DND-41 (cell line): ENCODE measurements at regions not wholly inside any gene's neighbourhood (a gene's known extent, or its start where the extent isn't known, plus 50 kb on each side); places are given as distances from the start of the nearest gene placed in this dataset.
"Not testable (repeated sequence)": the region's sequence is repeated elsewhere in the genome, so short reads cannot be mapped to it uniquely, and the experiment has no call there.

Experiments
- ATAC-seq: fragments of 200-7000 bp; cut with Tn5 transposase; 3 replicates; pipeline ENCODE4 v1.9.1; 2021; ENCODE audit warnings: low read depth; ENCODE audit not compliant: insufficient read depth
- DNase-seq: peaks from one replicate; pipeline ENCODE4 v3.0.0-alpha.2; 2020
- H2AFZ ChIP-seq: 2 replicates; pipeline ENCODE4 v1.6.0; 2012; ENCODE audit warnings: low read depth, low read length
- H3K27ac ChIP-seq: 2 replicates; pipeline ENCODE4 v1.5.1; 2012; ENCODE audit warnings: low read length, inconsistent platforms
- H3K27me3 ChIP-seq: fragments of 200-600 bp; sonication (generic); 2 replicates; pipeline ENCODE4 v1.6.0; 2012; ENCODE audit warnings: low read length, mild to moderate bottlenecking, inconsistent platforms; ENCODE audit not compliant: insufficient read depth, poor library complexity
- H3K36me3 ChIP-seq: 2 replicates; pipeline ENCODE4 v1.5.1; 2012; ENCODE audit warnings: low read length, inconsistent platforms; ENCODE audit not compliant: insufficient read depth
- H3K4me1 ChIP-seq: 2 replicates; pipeline ENCODE4 v1.5.1; 2012; ENCODE audit warnings: mild to moderate bottlenecking, low read length; ENCODE audit not compliant: insufficient read depth
- H3K4me2 ChIP-seq: 2 replicates; pipeline ENCODE4 v1.6.0; 2012; ENCODE audit warnings: mild to moderate bottlenecking, moderate library complexity, low read length, inconsistent platforms; ENCODE audit not compliant: insufficient read depth
- H3K4me3 ChIP-seq, 2 experiments: fragments of 200-600 bp in 1 of 2; shearing (Covaris generic) in 1 of 2; 2 replicates each; pipeline ENCODE4 v1.5.1; 2012 to 2016; ENCODE audit warnings: inconsistent platforms in 2 of 2, low read length in 2 of 2, mild to moderate bottlenecking in 2 of 2, low read depth in 1 of 2, moderate library complexity in 1 of 2
- H3K79me2 ChIP-seq: 2 replicates; pipeline ENCODE4 v1.6.0; 2012; ENCODE audit warnings: low read length, inconsistent platforms; ENCODE audit not compliant: insufficient read depth
- H3K9ac ChIP-seq: 2 replicates; pipeline ENCODE4 v1.6.0; 2012; ENCODE audit warnings: low read depth, mild to moderate bottlenecking, inconsistent platforms, low read length, moderate library complexity
- H3K9me3 ChIP-seq: 2 replicates; pipeline ENCODE4 v1.5.1; 2012; ENCODE audit warnings: low read length, moderate library complexity, mild to moderate bottlenecking, inconsistent platforms; ENCODE audit not compliant: insufficient read depth, severe bottlenecking
- H4K20me1 ChIP-seq: 2 replicates; pipeline ENCODE4 v1.6.0; 2012; ENCODE audit warnings: low read length; ENCODE audit not compliant: insufficient read depth
- CTCF ChIP-seq: IDR thresholded peaks from 2 replicates; pipeline ENCODE4 v1.5.1; 2012; ENCODE audit warnings: borderline replicate concordance, low read length, moderate library complexity, mild to moderate bottlenecking; ENCODE audit not compliant: poor library complexity, severe bottlenecking; ENCODE audit errors: extremely low read depth
- EZH2 ChIP-seq: IDR thresholded peaks from 3 replicates; pipeline ENCODE4 v1.6.1; 2012; ENCODE audit warnings: borderline replicate concordance, low read depth, mild to moderate bottlenecking, moderate library complexity, low read length, inconsistent platforms; ENCODE audit not compliant: severe bottlenecking

DNA sequence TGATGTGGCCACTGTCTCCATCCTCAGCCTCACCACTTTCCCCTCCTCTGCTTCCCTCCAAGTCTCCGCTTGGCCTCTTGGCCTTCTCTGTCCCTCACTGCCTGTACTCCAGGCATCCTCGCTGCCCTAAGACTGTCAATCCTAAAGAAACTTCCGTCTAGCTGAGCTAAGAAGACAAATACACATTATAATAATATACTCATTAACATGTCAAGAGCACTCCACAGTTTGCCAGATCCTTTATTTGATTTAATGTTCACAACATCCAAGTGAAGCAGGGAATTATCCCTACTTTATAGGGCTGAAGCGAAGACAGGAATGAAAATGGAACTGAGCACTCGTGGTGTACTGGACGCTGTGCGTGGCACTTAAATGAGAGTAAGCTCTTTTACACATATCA, 72.4 kb upstream of the SLC22A23 start:
- Histone ChIP-seq H3K9me3 (no peaks in the 10 kb centered on the region), H3K27me3 (peaks cover 22% of the 10 kb centered on the region), H3K79me2 (no peaks in the 10 kb centered on the region), H3K27ac (no peak overlapping the region), H2AFZ (no peak overlapping the region), H3K4me1 (no peaks in the 10 kb centered on the region), H3K36me3 (no peaks in the 10 kb centered on the region), H3K4me3 (no peak overlapping the region), H4K20me1 (no peaks in the 10 kb centered on the region), H3K9ac (no peak overlapping the region), H3K4me2 (no peak overlapping the region)
- ATAC-seq (no peak), DNase-seq (no peak)
- TF ChIP-seq CTCF (no peak), EZH2 (no peak)

DNA sequence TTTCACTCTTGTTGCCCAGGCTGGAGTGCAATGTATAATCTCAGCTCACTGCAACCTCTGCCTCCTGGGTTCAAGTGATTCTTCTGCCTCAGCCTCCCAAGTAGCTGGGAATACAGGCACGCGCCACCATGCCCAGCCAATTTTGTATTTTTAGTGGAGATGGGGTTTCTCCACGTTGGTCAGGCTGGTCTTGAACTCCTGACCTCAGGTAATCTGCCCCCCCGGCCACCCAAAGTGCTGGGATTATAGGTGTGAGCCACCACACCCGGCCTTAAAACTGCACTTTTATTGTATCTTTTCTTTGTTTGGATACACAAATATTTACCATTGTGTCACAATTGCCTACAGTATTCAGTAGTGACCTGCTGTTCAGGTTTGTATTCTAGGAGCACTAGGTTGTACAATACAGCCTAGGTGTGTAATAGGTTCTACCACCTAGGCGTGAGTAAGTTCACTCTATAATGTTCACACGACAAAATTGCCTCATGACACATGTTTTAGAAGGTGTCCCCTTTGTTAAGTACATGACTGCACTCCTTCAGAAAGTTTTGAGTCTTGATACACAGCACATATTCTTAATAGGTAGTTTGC, 71.3 kb upstream of the SLC22A23 start:
- not testable (repeated sequence) for H2AFZ ChIP-seq, H3K4me3 ChIP-seq, H3K9me3 ChIP-seq, H4K20me1 ChIP-seq, DNase-seq, H3K79me2 ChIP-seq, H3K4me2 ChIP-seq, H3K27ac ChIP-seq, H3K9ac ChIP-seq, H3K36me3 ChIP-seq, ATAC-seq, H3K4me1 ChIP-seq
- H3K27me3 ChIP-seq, result peaks cover 19% of the 10 kb centered on the region

GRCh38 chr6:3527651-3527977, 70.8 kb upstream of the SLC22A23 start:
- H2AFZ ChIP-seq, result no peak overlapping the region

More at GRCh38 chr6:3527651-3527977, 70.8 kb upstream of the SLC22A23 start:
- no peak overlapping the region for H3K27ac ChIP-seq
- H3K36me3 ChIP-seq, result no peaks in the 10 kb centered on the region
- no peak for TF ChIP-seq CTCF
- no peak for TF ChIP-seq EZH2
- H3K4me1 ChIP-seq, result no peaks in the 10 kb centered on the region
- H3K27me3 ChIP-seq, result peaks cover 17% of the 10 kb centered on the region
- no peak overlapping the region for H3K4me2 ChIP-seq
- no peaks in the 10 kb centered on the region for H3K9me3 ChIP-seq
- H4K20me1 ChIP-seq, result no peaks in the 10 kb centered on the region
- no peak overlapping the region for H3K4me3 ChIP-seq
- H3K9ac ChIP-seq, result no peak overlapping the region
- DNase-seq (no peak), ATAC-seq (no peak)
- no peaks in the 10 kb centered on the region for H3K79me2 ChIP-seq
